GM21367 (cell line): ENCODE measurements at regions not wholly inside any gene's neighbourhood (a gene's known extent, or its start where the extent isn't known, plus 50 kb on each side); places are given as distances from the start of the nearest gene placed in this dataset.

Experiments
- ATAC-seq: cut with Tn5 transposase; IDR thresholded peaks from one replicate; pipeline ENCODE4 v1.9.1; 2021; ENCODE audit not compliant: unreplicated experiment

- ATAC-seq = no peak
Observed at GRCh38 chr17:14833201-14833785, 431.8 kb downstream of the PMP22 start.

GRCh38 chr17:14831491-14831890, 433.6 kb downstream of the PMP22 start:
- ATAC-seq = no peak

GRCh38 chr17:14827396-14827919, 437.7 kb downstream of the PMP22 start:
- ATAC-seq = no peak

GRCh38 chr17:14826358-14826757, 438.8 kb downstream of the PMP22 start:
- ATAC-seq = no peak

GRCh38 chr17:14818469-14818868, 446.7 kb downstream of the PMP22 start:
- ATAC-seq = no peak

- no peak for ATAC-seq
Observed at GRCh38 chr17:14815079-14815478, 450.0 kb downstream of the PMP22 start.

- no peak for ATAC-seq
Observed at GRCh38 chr17:14813649-14814370, 451.3 kb downstream of the PMP22 start.

GRCh38 chr17:14808425-14808824, 456.7 kb downstream of the PMP22 start:
- no peak for ATAC-seq

GRCh38 chr17:14805348-14805747, 459.8 kb downstream of the PMP22 start:
- no peak for ATAC-seq

- ATAC-seq = no peak
Observed at GRCh38 chr17:14803826-14804225, 461.3 kb downstream of the PMP22 start.

- ATAC-seq = no peak
Observed at GRCh38 chr17:14797801-14798200, 467.3 kb downstream of the PMP22 start.

GRCh38 chr17:14797021-14797420, 468.1 kb downstream of the PMP22 start:
- ATAC-seq = no peak

GRCh38 chr17:14794961-14795360, 470.2 kb downstream of the PMP22 start:
- no peak for ATAC-seq

GRCh38 chr17:14793237-14793636, 471.9 kb downstream of the PMP22 start:
- no peak for ATAC-seq

GRCh38 chr17:14792746-14793145, 472.4 kb downstream of the PMP22 start:
- ATAC-seq = no peak

GRCh38 chr17:14791221-14791620, 473.9 kb downstream of the PMP22 start:
- ATAC-seq = no peak

- ATAC-seq = no peak
Observed at GRCh38 chr17:14790521-14790920, 474.6 kb downstream of the PMP22 start.

- ATAC-seq = no peak
Observed at GRCh38 chr17:14784997-14785696, 480.0 kb downstream of the PMP22 start.

GRCh38 chr17:14781123-14781522, 480.2 kb downstream of the HS3ST3B1 start:
- no peak for ATAC-seq

GRCh38 chr17:14780097-14780651, 479.3 kb downstream of the HS3ST3B1 start:
- no peak for ATAC-seq

GRCh38 chr17:14779241-14779640, 478.4 kb downstream of the HS3ST3B1 start:
- ATAC-seq = no peak

- no peak for ATAC-seq
Observed at GRCh38 chr17:14777291-14777690, 476.4 kb downstream of the HS3ST3B1 start.
